Stimulated activated CD8-positive, alpha-beta memory T cell treated with anti-CD3 and anti-CD28 coated beads, Interleukin-15, amount 100 ng/mL, for 24 hours (primary cell): ENCODE measurements at regions not wholly inside any gene's neighbourhood (a gene's known extent, or its start where the extent isn't known, plus 50 kb on each side); places are given as distances from the start of the nearest gene placed in this dataset.
"Not testable (repeated sequence)": the region's sequence is repeated elsewhere in the genome, so short reads cannot be mapped to it uniquely, and the experiment has no call there.

ENCODE experiments used
- DNase-seq: peaks from one replicate; pipeline ENCODE4 v3.0.0-alpha.2; 2020; ENCODE audit warnings: low read depth

- no peak for DNase-seq
Measured at GRCh38 chr6:137709424-137710236, 157.4 kb upstream of the TNFAIP3 start.

GRCh38 chr6:137711972-137712371, 155.1 kb upstream of the TNFAIP3 start:
- no peak for DNase-seq

- DNase-seq, result no peak
Measured at GRCh38 chr6:137712587-137712986, 154.5 kb upstream of the TNFAIP3 start.

- DNase-seq, result no peak
Measured at GRCh38 chr6:137715589-137716045, 151.4 kb upstream of the TNFAIP3 start.

GRCh38 chr6:137717074-137718073, 149.7 kb upstream of the TNFAIP3 start:
- no peak for DNase-seq

GRCh38 chr6:137718903-137719302, 148.2 kb upstream of the TNFAIP3 start:
- not testable (repeated sequence) for DNase-seq

- DNase-seq, result no peak
Measured at GRCh38 chr6:137722749-137723272, 144.2 kb upstream of the TNFAIP3 start.

GRCh38 chr6:137723273-137724017, 143.6 kb upstream of the TNFAIP3 start:
- DNase-seq, result no peak

- DNase-seq, result no peak
Measured at GRCh38 chr6:137724018-137724403, 143.0 kb upstream of the TNFAIP3 start.

GRCh38 chr6:137724495-137725211, 142.4 kb upstream of the TNFAIP3 start:
- DNase-seq, result no peak

GRCh38 chr6:137725949-137726348, 141.1 kb upstream of the TNFAIP3 start:
- DNase-seq, result no peak

GRCh38 chr6:137726582-137726981, 140.5 kb upstream of the TNFAIP3 start:
- no peak for DNase-seq

GRCh38 chr6:137727216-137727765, 139.8 kb upstream of the TNFAIP3 start:
- no peak for DNase-seq

GRCh38 chr6:137728386-137729349, 138.4 kb upstream of the TNFAIP3 start:
- DNase-seq, result no peak

- DNase-seq, result no peak
Measured at GRCh38 chr6:137729866-137730629, 137.0 kb upstream of the TNFAIP3 start.

GRCh38 chr6:137731600-137731959, 135.5 kb upstream of the TNFAIP3 start:
- DNase-seq, result no peak

- DNase-seq, result no peak
Measured at GRCh38 chr6:137731960-137732616, 135.0 kb upstream of the TNFAIP3 start.

GRCh38 chr6:137733372-137733771, 133.7 kb upstream of the TNFAIP3 start:
- no peak for DNase-seq
